SK-N-SH (cell line): ENCODE measurements at regions not wholly inside any gene's neighbourhood (a gene's known extent, or its start where the extent isn't known, plus 50 kb on each side); places are given as distances from the start of the nearest gene placed in this dataset.

Experiments
- CTCF ChIA-PET: fragments of 300-600, 350-600 bp; formaldehyde crosslinking; extraction: SDS; loops from one replicate; lab custom pipeline; 2021; lab: Yijun Ruan, JAX
- POLR2A ChIA-PET: fragments of 350-600 bp; sonication (Branson Sonifier 250); formaldehyde crosslinking; extraction: SDS; loops from one replicate; lab custom pipeline; 2020; ENCODE audit warnings: antibody characterized with exemption, inconsistent platforms; lab: Yijun Ruan, JAX
- DNase-seq: peaks from one replicate; pipeline ENCODE4 v3.0.0; 2012
- H2AFZ ChIP-seq: fragments of 200-600 bp; sonication (generic); 2 replicates; pipeline ENCODE4 v1.8.1; 2016; ENCODE audit warnings: antibody characterized with exemption, mild to moderate bottlenecking, low read depth
- H3F3A ChIP-seq: fragments of 200-600 bp; sonication (generic); replicated peaks from 2 replicates; pipeline ENCODE3; 2016; ENCODE audit warnings: antibody characterized with exemption, mild to moderate bottlenecking; ENCODE audit not compliant: insufficient read depth
- H3K27ac ChIP-seq, 2 experiments: fragments of 200-500 bp in 1 of 2; fragments of 200-600 bp in 1 of 2; sonication (Bioruptor generic) in 1 of 2; sonication (generic), shearing (Covaris generic) in 1 of 2; 2 replicates each; pipeline versions ENCODE4 v1.5.1 to v1.6.1; 2014 to 2016; ENCODE audit warnings: low read depth in 2 of 2, inconsistent platforms in 1 of 2, low read length in 1 of 2, mild to moderate bottlenecking in 1 of 2, mixed read lengths in 1 of 2
- H3K27me3 ChIP-seq: fragments of 200-600 bp; sonication (generic), shearing (Covaris generic); 2 replicates; pipeline ENCODE4 v1.6.1; 2016; ENCODE audit warnings: mixed run types; ENCODE audit not compliant: insufficient read depth
- H3K36me3 ChIP-seq, 2 experiments: fragments of 200-500 bp in 1 of 2; fragments of 200-600 bp in 1 of 2; sonication (Bioruptor generic) in 1 of 2; sonication (generic) in 1 of 2; replicated peaks in 1 of 2; 2 replicates each; pipeline versions ENCODE3 to v1.5.1; 2014 to 2016; ENCODE audit warnings: low read length in 1 of 2, mild to moderate bottlenecking in 1 of 2; ENCODE audit not compliant: insufficient read depth in 2 of 2, control insufficient read depth in 1 of 2
- H3K4me1 ChIP-seq, 2 experiments: fragments of 200-500 bp in 1 of 2; fragments of 200-600 bp in 1 of 2; sonication (Bioruptor generic) in 1 of 2; sonication (generic), shearing (Covaris generic) in 1 of 2; 2 replicates each; pipeline versions ENCODE4 v1.5.1 to v1.6.1; 2014 to 2016; ENCODE audit warnings: low read depth in 1 of 2, low read length in 1 of 2, mixed run types in 1 of 2; ENCODE audit not compliant: insufficient read depth in 2 of 2, control insufficient read depth in 1 of 2
- H3K4me2 ChIP-seq: fragments of 200-600 bp; sonication (generic), shearing (Covaris generic); 2 replicates; pipeline ENCODE4 v1.6.1; 2017; ENCODE audit warnings: mixed run types
- H3K4me3 ChIP-seq, 2 experiments: fragments of 200-500 bp in 1 of 2; fragments of 200-600 bp in 1 of 2; sonication (Bioruptor generic) in 1 of 2; sonication (generic), shearing (Covaris generic) in 1 of 2; 2 replicates each; pipeline versions ENCODE4 v1.5.1 to v1.8.1; 2014 to 2016; ENCODE audit warnings: low read depth in 2 of 2, inconsistent platforms in 1 of 2, low read length in 1 of 2, mild to moderate bottlenecking in 1 of 2, mixed read lengths in 1 of 2, moderate library complexity in 1 of 2
- H3K79me2 ChIP-seq: fragments of 200-600 bp; sonication (generic); 2 replicates; pipeline ENCODE4 v1.8.1; 2017; ENCODE audit warnings: mild to moderate bottlenecking; ENCODE audit not compliant: insufficient read depth
- H3K9ac ChIP-seq: fragments of 200-600 bp; sonication (generic); 2 replicates; pipeline ENCODE4 v1.6.1; 2017; ENCODE audit warnings: mixed run types
- H3K9me2 ChIP-seq: fragments of 200-600 bp; sonication (generic); 2 replicates; pipeline ENCODE4 v1.6.1; 2017; ENCODE audit warnings: mixed run types
- H3K9me3 ChIP-seq: fragments of 200-600 bp; sonication (generic); 2 replicates; pipeline ENCODE4 v1.6.1; 2017; ENCODE audit warnings: mixed run types, mild to moderate bottlenecking, moderate library complexity
- H4K20me1 ChIP-seq: fragments of 200-600 bp; sonication (generic); 2 replicates; pipeline ENCODE4 v1.6.1; 2017; ENCODE audit warnings: mild to moderate bottlenecking, mixed run types; ENCODE audit not compliant: insufficient read depth
- CHD2 ChIP-seq: fragments of 150-350 bp; IDR thresholded peaks from 2 replicates; pipeline ENCODE4 v1.6.1; 2018; ENCODE audit warnings: low read length; ENCODE audit not compliant: partially characterized antibody
- EZH2phosphoT487 ChIP-seq: fragments of 200-600 bp; sonication (generic); IDR thresholded peaks from 2 replicates; pipeline ENCODE4 v1.6.1; 2017; ENCODE audit warnings: low read depth, mixed run types, mild to moderate bottlenecking, antibody characterized with exemption, moderate library complexity, borderline replicate concordance
- FOXJ3 ChIP-seq: sonication (generic); formaldehyde crosslinking; IDR thresholded peaks from 2 replicates; pipeline ENCODE4 v1.5.1; 2020; ENCODE audit warnings: mild to moderate bottlenecking, missing genetic modification reagents
- FOXM1 ChIP-seq: IDR thresholded peaks from 2 replicates; pipeline ENCODE4 v1.4.0; 2012; ENCODE audit warnings: low read depth, mild to moderate bottlenecking
- MAX ChIP-seq: IDR thresholded peaks from 2 replicates; pipeline ENCODE4 v1.4.0; 2012; ENCODE audit warnings: low read depth
- MEF2A ChIP-seq: IDR thresholded peaks from 2 replicates; pipeline ENCODE4 v1.4.0; 2012; ENCODE audit warnings: low read depth, borderline replicate concordance
- NFIC ChIP-seq: IDR thresholded peaks from 2 replicates; pipeline ENCODE4 v1.4.0; 2012; ENCODE audit warnings: borderline replicate concordance
- NRF1 ChIP-seq: IDR thresholded peaks from 2 replicates; pipeline ENCODE4 v1.6.1; 2012; ENCODE audit warnings: low read depth, mild to moderate bottlenecking, low read length
- RAD21 ChIP-seq: IDR thresholded peaks from 2 replicates; pipeline ENCODE4 v1.6.1; 2012; ENCODE audit warnings: mild to moderate bottlenecking, low read length
- RXRA ChIP-seq: IDR thresholded peaks from 2 replicates; pipeline ENCODE4 v1.4.0; 2012; ENCODE audit warnings: low read depth, mild to moderate bottlenecking, borderline replicate concordance
- SMC3 ChIP-seq: IDR thresholded peaks from 2 replicates; pipeline ENCODE4 v1.6.1; 2012; ENCODE audit warnings: low read depth, low read length, improper control_type of control experiment
- TCF12 ChIP-seq: IDR thresholded peaks from 2 replicates; pipeline ENCODE4 v1.4.0; 2012
- WGBS: methylation state at CpG from one replicate; pipeline ENCODE4 v1.1.6; 2017; ENCODE audit warnings: low lambda C conversion rate; 5-methylcytosine and 5-hydroxymethylcytosine counted together
- TF ChIP-seq, protein P1 (sequence below): IDR thresholded peaks from 2 replicates; pipeline ENCODE4 v1.4.0; 2012; ENCODE audit warnings: low read depth, borderline replicate concordance
- TF ChIP-seq, protein P2 (sequence below): IDR thresholded peaks from 2 replicates; pipeline ENCODE4 v1.6.1; 2012; ENCODE audit warnings: mild to moderate bottlenecking, low read depth, low read length, moderate library complexity
- TF ChIP-seq, protein P3 (sequence below): fragments of 150-350 bp; IDR thresholded peaks from 2 replicates; pipeline ENCODE4 v1.6.1; 2017; ENCODE audit warnings: antibody characterized with exemption, low read length, low read depth, borderline replicate concordance
- TF ChIP-seq, protein P4 (sequence below): IDR thresholded peaks from 2 replicates; pipeline ENCODE4 v1.4.0; 2012; ENCODE audit warnings: low read depth, borderline replicate concordance
- TF ChIP-seq, protein P5 (sequence below): IDR thresholded peaks from 2 replicates; pipeline ENCODE4; 2012

- Histone ChIP-seq H2AFZ (no peak overlapping the region), H3K9me2 (no peaks in the 10 kb centered on the region), H3K9ac (no peak overlapping the region), H3K9me3 (no peaks in the 10 kb centered on the region), H3K27me3 (no peaks in the 10 kb centered on the region), H3K4me2 (no peak overlapping the region), H3K79me2 (no peaks in the 10 kb centered on the region), H3K4me3 (no peak overlapping the region), H3K4me1 (no peaks in the 10 kb centered on the region), H3K36me3 (no peaks in the 10 kb centered on the region), H3F3A (no peaks in the 10 kb centered on the region), H4K20me1 (no peaks in the 10 kb centered on the region), H3K27ac (no peak overlapping the region)
- no peak for DNase-seq
- 8% methylated on average over 1 of the region's 1 CpG for WGBS
- ChIA-PET POLR2A (no interaction called here), CTCF (no interaction called here)
- no peak for TF ChIP-seq MAX
- TF ChIP-seq SMC3: no peak
- no peak for TF ChIP-seq RXRA
- TF ChIP-seq FOXJ3 (CRISPR knock-in tag): no peak
- no peak for TF ChIP-seq NRF1
Measured at GRCh38 chr5:12315461-12315860, 411.2 kb upstream of the CTNND2 start.

GRCh38 chr5:12313602-12314001 is 409.4 kb upstream of the CTNND2 start:
- Histone ChIP-seq H3K4me2 (no peak overlapping the region), H3K4me1 (no peaks in the 10 kb centered on the region), H3K27ac (no peak overlapping the region), H3F3A (no peaks in the 10 kb centered on the region), H3K79me2 (no peaks in the 10 kb centered on the region), H3K36me3 (no peaks in the 10 kb centered on the region), H4K20me1 (no peaks in the 10 kb centered on the region), H3K27me3 (no peaks in the 10 kb centered on the region), H3K9me2 (no peaks in the 10 kb centered on the region), H3K9me3 (no peaks in the 10 kb centered on the region), H3K9ac (no peak overlapping the region), H3K4me3 (no peak overlapping the region), H2AFZ (no peak overlapping the region)
- ChIA-PET POLR2A (no interaction called here), CTCF (no interaction called here)
- 3% methylated on average over 2 of the region's 2 CpGs for WGBS
- DNase-seq: no peak
- TF ChIP-seq, protein P1, sequence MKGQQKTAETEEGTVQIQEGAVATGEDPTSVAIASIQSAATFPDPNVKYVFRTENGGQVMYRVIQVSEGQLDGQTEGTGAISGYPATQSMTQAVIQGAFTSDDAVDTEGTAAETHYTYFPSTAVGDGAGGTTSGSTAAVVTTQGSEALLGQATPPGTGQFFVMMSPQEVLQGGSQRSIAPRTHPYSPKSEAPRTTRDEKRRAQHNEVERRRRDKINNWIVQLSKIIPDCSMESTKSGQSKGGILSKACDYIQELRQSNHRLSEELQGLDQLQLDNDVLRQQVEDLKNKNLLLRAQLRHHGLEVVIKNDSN: no peak
- TF ChIP-seq, protein P2, sequence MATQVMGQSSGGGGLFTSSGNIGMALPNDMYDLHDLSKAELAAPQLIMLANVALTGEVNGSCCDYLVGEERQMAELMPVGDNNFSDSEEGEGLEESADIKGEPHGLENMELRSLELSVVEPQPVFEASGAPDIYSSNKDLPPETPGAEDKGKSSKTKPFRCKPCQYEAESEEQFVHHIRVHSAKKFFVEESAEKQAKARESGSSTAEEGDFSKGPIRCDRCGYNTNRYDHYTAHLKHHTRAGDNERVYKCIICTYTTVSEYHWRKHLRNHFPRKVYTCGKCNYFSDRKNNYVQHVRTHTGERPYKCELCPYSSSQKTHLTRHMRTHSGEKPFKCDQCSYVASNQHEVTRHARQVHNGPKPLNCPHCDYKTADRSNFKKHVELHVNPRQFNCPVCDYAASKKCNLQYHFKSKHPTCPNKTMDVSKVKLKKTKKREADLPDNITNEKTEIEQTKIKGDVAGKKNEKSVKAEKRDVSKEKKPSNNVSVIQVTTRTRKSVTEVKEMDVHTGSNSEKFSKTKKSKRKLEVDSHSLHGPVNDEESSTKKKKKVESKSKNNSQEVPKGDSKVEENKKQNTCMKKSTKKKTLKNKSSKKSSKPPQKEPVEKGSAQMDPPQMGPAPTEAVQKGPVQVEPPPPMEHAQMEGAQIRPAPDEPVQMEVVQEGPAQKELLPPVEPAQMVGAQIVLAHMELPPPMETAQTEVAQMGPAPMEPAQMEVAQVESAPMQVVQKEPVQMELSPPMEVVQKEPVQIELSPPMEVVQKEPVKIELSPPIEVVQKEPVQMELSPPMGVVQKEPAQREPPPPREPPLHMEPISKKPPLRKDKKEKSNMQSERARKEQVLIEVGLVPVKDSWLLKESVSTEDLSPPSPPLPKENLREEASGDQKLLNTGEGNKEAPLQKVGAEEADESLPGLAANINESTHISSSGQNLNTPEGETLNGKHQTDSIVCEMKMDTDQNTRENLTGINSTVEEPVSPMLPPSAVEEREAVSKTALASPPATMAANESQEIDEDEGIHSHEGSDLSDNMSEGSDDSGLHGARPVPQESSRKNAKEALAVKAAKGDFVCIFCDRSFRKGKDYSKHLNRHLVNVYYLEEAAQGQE: no peak
- no peak for TF ChIP-seq EZH2phosphoT487
- TF ChIP-seq, protein P3, sequence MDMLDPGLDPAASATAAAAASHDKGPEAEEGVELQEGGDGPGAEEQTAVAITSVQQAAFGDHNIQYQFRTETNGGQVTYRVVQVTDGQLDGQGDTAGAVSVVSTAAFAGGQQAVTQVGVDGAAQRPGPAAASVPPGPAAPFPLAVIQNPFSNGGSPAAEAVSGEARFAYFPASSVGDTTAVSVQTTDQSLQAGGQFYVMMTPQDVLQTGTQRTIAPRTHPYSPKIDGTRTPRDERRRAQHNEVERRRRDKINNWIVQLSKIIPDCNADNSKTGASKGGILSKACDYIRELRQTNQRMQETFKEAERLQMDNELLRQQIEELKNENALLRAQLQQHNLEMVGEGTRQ: no peak
- TF ChIP-seq, protein P4, sequence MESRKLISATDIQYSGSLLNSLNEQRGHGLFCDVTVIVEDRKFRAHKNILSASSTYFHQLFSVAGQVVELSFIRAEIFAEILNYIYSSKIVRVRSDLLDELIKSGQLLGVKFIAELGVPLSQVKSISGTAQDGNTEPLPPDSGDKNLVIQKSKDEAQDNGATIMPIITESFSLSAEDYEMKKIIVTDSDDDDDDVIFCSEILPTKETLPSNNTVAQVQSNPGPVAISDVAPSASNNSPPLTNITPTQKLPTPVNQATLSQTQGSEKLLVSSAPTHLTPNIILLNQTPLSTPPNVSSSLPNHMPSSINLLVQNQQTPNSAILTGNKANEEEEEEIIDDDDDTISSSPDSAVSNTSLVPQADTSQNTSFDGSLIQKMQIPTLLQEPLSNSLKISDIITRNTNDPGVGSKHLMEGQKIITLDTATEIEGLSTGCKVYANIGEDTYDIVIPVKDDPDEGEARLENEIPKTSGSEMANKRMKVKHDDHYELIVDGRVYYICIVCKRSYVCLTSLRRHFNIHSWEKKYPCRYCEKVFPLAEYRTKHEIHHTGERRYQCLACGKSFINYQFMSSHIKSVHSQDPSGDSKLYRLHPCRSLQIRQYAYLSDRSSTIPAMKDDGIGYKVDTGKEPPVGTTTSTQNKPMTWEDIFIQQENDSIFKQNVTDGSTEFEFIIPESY: no peak
- TF ChIP-seq NRF1: no peak
- TF ChIP-seq, protein P5, sequence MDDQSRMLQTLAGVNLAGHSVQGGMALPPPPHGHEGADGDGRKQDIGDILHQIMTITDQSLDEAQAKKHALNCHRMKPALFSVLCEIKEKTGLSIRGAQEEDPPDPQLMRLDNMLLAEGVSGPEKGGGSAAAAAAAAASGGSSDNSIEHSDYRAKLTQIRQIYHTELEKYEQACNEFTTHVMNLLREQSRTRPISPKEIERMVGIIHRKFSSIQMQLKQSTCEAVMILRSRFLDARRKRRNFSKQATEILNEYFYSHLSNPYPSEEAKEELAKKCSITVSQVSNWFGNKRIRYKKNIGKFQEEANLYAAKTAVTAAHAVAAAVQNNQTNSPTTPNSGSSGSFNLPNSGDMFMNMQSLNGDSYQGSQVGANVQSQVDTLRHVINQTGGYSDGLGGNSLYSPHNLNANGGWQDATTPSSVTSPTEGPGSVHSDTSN: no peak
- TF ChIP-seq NFIC: no peak
- TF ChIP-seq CHD2: no peak
- no peak for TF ChIP-seq FOXM1
- TF ChIP-seq RAD21: no peak
- TF ChIP-seq MEF2A: no peak
- TF ChIP-seq TCF12: no peak
- no peak for TF ChIP-seq MAX
- no peak for TF ChIP-seq FOXJ3 (CRISPR knock-in tag)
